Mammary epithelial cell (primary cell): ENCODE measurements at regions not wholly inside any gene's neighbourhood (a gene's known extent, or its start where the extent isn't known, plus 50 kb on each side); places are given as distances from the start of the nearest gene placed in this dataset.

Experiments
- EZH2 ChIP-seq: IDR thresholded peaks from 2 replicates; pipeline ENCODE4 v1.6.1; 2012; ENCODE audit warnings: low read length, inconsistent platforms, borderline replicate concordance
- TF ChIP-seq, protein P1 (sequence below), 2 donors: IDR thresholded peaks in 1 of 2; conservative IDR thresholded peaks in 1 of 2; 2 replicates each; pipeline ENCODE4 v1.5.1; 2011 to 2012; ENCODE audit warnings: inconsistent platforms in 2 of 2, low read length in 2 of 2, mild to moderate bottlenecking in 2 of 2, control low read depth in 1 of 2, low read depth in 1 of 2; ENCODE audit not compliant: insufficient read depth in 1 of 2; ENCODE audit errors: extremely low read depth in 1 of 2

DNA sequence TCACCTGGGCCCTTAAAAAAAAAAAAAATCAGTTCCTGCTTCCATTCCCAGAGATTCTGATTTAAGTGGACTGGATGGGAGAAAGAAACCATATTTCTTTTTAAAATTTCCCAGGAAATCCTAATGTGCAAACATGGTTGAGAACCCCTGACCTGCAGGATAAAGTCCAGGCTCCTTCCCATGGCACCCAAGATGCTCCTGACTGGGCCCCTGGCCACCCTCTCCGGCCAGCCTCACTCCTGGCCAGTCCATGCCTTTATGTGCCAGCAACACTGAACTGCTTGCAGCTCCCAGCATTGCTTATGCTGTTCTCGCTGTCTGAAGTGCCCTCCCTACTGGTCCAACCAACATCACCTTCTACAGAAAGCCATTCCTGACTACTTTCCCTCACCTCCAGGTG is 93.9 kb downstream of the TEX35 start:
- TF ChIP-seq, protein P1, sequence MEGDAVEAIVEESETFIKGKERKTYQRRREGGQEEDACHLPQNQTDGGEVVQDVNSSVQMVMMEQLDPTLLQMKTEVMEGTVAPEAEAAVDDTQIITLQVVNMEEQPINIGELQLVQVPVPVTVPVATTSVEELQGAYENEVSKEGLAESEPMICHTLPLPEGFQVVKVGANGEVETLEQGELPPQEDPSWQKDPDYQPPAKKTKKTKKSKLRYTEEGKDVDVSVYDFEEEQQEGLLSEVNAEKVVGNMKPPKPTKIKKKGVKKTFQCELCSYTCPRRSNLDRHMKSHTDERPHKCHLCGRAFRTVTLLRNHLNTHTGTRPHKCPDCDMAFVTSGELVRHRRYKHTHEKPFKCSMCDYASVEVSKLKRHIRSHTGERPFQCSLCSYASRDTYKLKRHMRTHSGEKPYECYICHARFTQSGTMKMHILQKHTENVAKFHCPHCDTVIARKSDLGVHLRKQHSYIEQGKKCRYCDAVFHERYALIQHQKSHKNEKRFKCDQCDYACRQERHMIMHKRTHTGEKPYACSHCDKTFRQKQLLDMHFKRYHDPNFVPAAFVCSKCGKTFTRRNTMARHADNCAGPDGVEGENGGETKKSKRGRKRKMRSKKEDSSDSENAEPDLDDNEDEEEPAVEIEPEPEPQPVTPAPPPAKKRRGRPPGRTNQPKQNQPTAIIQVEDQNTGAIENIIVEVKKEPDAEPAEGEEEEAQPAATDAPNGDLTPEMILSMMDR (conservative IDR thresholded peaks at IDR 0.05 in 1 of 2, IDR thresholded peaks at IDR 0.05 in 1 of 2; ENCODE audit: extremely low read depth in 1 of 2, insufficient read depth in 1 of 2, low read depth in 1 of 2, low read length in 2 of 2), result no peak
- TF ChIP-seq EZH2, result no peak
